IPS-18a (cell line): ENCODE measurements at regions not wholly inside any gene's neighbourhood (a gene's known extent, or its start where the extent isn't known, plus 50 kb on each side); places are given as distances from the start of the nearest gene placed in this dataset.

Source experiments
- H3K27ac ChIP-seq: one replicate; pipeline ENCODE4 v1.5.1; 2013; ENCODE audit warnings: low read length
- H3K27me3 ChIP-seq: one replicate; pipeline ENCODE4 v1.6.1; 2013; ENCODE audit warnings: mild to moderate bottlenecking, low read length; ENCODE audit not compliant: control insufficient read depth, insufficient read depth
- H3K36me3 ChIP-seq: one replicate; pipeline ENCODE4 v1.6.1; 2013; ENCODE audit warnings: low read depth, low read length; ENCODE audit not compliant: control insufficient read depth
- H3K4me1 ChIP-seq: one replicate; pipeline ENCODE4 v1.6.1; 2013; ENCODE audit warnings: low read depth, low read length; ENCODE audit not compliant: control insufficient read depth
- H3K4me3 ChIP-seq: one replicate; pipeline ENCODE4 v1.5.1; 2013; ENCODE audit warnings: low read length
- H3K9ac ChIP-seq: one replicate; pipeline ENCODE4 v1.6.1; 2013; ENCODE audit warnings: mild to moderate bottlenecking, low read length, moderate library complexity
- H3K9me3 ChIP-seq: one replicate; pipeline ENCODE4 v1.6.1; 2013; ENCODE audit warnings: low read depth, low read length; ENCODE audit not compliant: control insufficient read depth

DNA sequence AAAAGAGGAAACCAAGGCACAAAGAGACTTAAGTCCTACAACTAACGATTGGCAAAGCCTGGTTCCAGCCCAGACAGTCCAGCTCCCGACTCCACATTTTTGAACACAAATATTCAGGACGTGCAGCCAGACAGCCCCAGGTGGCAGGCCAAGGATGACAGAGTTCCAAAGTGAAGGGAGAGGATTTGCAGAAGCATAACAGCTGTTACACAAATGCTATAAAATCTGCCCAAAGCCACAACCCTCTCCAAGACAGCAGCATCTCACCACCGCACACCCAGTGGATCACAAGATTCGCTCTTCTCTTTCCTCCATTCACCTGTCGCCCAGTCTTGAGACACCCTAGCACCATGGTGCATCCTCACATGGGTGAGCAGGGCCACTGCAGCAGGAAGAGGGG lies 227.1 kb upstream of the ID2 start:
- Histone ChIP-seq H3K9me3 (no peaks in the 10 kb centered on the region), H3K27ac (no peak overlapping the region), H3K36me3 (no peaks in the 10 kb centered on the region), H3K4me1 (peaks cover 3% of the 10 kb centered on the region), H3K9ac (no peak overlapping the region), H3K27me3 (no peaks in the 10 kb centered on the region), H3K4me3 (no peak overlapping the region)

- Histone ChIP-seq H3K4me3 (no peak overlapping the region), H3K27ac (no peak overlapping the region), H3K36me3 (no peaks in the 10 kb centered on the region), H3K9me3 (no peaks in the 10 kb centered on the region), H3K4me1 (peaks cover 3% of the 10 kb centered on the region), H3K9ac (no peak overlapping the region), H3K27me3 (no peaks in the 10 kb centered on the region)
Measured at GRCh38 chr2:8455236-8456150, 226.4 kb upstream of the ID2 start.

DNA sequence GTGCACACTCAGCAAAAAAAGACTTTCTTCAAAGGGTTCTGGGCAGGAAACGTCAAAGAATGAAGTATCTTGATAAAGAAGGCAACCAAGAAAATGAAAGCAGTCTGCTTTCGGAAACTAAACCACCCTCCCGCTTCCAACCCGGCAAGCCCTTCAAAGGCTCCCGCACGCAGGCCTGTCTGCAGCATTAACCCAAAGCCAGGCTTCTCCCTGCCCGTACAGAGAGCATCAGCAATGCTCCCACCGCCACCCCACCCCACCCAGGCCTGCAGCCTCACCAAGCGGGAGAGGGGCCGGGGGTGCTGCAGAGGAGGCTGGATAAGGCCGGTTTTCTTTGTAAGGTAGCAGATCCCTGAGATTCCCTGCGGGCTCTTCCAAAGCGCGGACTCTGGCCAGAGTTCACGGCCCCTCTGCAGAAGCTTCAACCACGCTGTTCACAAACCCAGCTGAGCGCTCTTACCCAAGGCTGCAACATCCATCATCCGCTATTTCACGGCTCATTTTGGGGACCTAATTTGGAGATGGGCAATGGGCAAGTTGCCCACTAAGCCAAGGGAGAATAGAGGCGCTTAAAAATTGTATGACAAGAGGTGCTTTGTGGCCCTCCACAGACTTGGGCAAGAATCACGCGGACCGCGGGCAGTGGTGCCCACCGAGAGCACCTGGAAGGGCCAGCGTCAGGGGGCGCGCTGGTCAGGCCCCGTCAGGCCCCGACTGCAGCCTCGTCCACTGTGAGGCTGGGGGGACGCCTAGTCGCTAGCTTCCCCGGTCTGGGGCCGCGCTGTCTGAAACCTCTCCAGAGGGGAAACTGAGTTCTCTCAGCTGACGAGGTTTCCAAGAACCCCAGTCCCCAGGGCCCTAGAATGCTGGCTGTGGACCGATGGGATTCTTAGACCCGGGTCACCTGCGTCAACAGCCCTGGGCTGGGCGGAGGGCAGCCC lies 225.4 kb upstream of the ID2 start:
- no peaks in the 10 kb centered on the region for H3K9me3 ChIP-seq
- H3K27ac ChIP-seq = no peak overlapping the region
- H3K9ac ChIP-seq = no peak overlapping the region
- no peaks in the 10 kb centered on the region for H3K36me3 ChIP-seq
- no peak overlapping the region for H3K4me3 ChIP-seq
- H3K4me1 ChIP-seq = peaks cover 3% of the 10 kb centered on the region
- H3K27me3 ChIP-seq = no peaks in the 10 kb centered on the region

- H3K36me3 ChIP-seq = no peaks in the 10 kb centered on the region
- H3K4me3 ChIP-seq = no peak overlapping the region
- H3K27me3 ChIP-seq = no peaks in the 10 kb centered on the region
- peaks cover 3% of the 10 kb centered on the region for H3K4me1 ChIP-seq
- no peak overlapping the region for H3K9ac ChIP-seq
- H3K9me3 ChIP-seq = no peaks in the 10 kb centered on the region
- no peak overlapping the region for H3K27ac ChIP-seq
Measured at GRCh38 chr2:8457092-8457481, 224.8 kb upstream of the ID2 start.

DNA sequence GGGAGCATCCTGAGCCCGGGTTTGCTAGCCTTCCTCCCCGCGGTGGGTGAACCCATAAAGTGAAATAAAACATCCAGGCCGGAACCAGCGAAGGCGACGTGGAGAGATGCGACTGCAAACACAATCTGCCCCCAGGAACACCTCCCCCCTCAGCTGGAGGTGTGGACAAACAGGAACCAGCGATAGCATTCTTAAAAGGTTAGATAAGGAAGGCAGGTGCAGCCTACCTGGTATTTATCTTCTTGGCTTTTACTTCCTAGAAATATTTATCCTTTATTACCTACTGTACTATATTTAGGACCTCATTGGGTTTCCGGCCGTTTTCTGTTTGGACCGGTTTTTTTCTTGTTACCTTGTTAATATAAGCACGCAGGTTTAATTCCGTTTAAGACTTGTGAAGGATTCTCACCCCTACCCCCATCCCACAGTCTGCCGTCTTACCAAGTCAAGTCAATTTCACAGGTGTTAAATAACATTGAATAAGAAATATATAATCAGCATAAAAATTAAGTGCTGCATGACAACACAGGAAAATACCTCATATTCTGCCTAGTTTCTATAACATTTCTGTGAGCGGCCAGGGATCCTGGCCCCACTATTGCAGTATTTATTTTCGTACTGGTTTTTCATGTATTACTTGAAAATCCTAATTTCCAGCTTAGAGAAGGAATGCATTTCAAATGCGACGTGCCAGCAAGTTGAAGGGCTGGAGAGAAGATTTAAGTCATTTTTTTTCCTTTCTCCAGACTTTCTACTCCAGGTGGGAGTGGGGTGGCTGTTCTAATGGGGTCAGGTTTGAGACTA lies 224.0 kb upstream of the ID2 start:
- Histone ChIP-seq H3K9me3 (no peaks in the 10 kb centered on the region), H3K27ac (no peak overlapping the region), H3K4me1 (peaks cover 3% of the 10 kb centered on the region), H3K9ac (no peak overlapping the region), H3K27me3 (no peaks in the 10 kb centered on the region), H3K4me3 (no peak overlapping the region), H3K36me3 (no peaks in the 10 kb centered on the region)

DNA sequence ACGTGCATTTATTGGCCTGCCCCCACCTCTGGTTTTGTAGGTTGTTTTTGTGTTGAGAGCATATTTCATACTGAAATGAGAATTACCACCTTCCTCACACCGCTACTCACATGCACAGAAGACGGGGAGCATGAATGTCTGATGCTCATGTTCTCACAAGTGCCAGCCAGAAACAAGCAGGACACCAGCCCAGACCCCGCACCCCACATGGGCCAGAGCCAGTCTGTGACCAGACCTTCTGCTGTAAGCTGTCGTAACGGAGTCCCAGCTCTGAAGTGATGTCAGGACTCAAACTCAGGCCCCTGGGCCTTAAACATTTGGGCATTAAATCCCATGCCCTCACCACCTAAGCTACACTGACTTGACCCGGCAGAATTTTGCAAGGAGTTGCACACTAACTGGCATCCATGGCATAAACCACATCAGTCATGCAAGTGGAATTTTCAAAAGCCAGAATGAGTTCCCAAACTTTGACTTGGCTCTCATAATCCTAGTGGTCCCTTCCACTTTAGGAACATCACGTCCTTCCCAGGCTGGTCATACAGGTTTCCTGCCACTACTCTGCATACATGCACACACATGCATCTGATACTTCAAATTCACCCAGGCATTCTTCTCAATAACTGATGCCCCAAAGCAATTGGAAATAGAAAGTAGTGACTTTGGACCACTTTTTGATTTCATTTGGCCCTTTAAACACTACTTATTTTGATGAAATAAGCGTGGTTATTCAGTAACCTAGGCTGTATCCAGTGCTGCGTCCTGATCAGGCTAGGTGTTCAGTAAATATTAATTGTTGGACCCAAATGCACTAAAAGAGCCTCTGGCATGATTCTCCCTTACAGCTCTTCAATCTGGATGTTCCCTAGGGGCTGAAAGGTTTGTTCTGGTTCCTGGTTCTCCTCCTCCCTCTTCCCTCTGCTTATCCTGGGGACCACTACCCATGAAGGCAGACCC lies 223.1 kb upstream of the ID2 start:
- H3K36me3 ChIP-seq = no peaks in the 10 kb centered on the region
- H3K27ac ChIP-seq = no peak overlapping the region
- no peaks in the 10 kb centered on the region for H3K9me3 ChIP-seq
- H3K4me1 ChIP-seq = peaks cover 3% of the 10 kb centered on the region
- H3K27me3 ChIP-seq = no peaks in the 10 kb centered on the region
- no peak overlapping the region for H3K9ac ChIP-seq
- no peak overlapping the region for H3K4me3 ChIP-seq

DNA sequence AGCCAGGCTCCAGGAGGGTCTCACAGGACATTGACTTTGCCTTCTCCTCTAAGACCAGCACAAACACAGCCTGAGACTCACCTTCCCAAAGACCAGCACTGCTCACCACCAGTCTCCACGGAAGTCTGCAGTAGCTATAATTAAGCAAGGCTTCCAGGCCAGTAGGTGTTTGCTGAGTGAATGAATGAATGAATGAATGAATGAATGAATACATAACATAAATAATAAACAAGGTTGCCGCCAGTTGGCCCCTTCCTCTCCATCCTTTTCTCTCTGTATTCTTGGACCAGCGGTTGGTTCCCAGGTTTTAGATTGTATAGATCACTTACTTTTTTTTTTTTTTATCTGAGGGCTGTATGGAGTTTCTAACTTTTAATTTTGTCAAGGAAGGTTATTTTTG lies 222.4 kb upstream of the ID2 start:
- no peaks in the 10 kb centered on the region for H3K9me3 ChIP-seq
- H3K9ac ChIP-seq = no peak overlapping the region
- H3K4me1 ChIP-seq = peaks cover 3% of the 10 kb centered on the region
- H3K27me3 ChIP-seq = no peaks in the 10 kb centered on the region
- H3K4me3 ChIP-seq = no peak overlapping the region
- no peaks in the 10 kb centered on the region for H3K36me3 ChIP-seq
- no peak overlapping the region for H3K27ac ChIP-seq

- peaks cover 3% of the 10 kb centered on the region for H3K4me1 ChIP-seq
- H3K27ac ChIP-seq = no peak overlapping the region
- no peak overlapping the region for H3K9ac ChIP-seq
- no peak overlapping the region for H3K4me3 ChIP-seq
- no peaks in the 10 kb centered on the region for H3K27me3 ChIP-seq
- H3K36me3 ChIP-seq = no peaks in the 10 kb centered on the region
- no peaks in the 10 kb centered on the region for H3K9me3 ChIP-seq
Measured at GRCh38 chr2:8461341-8461740, 220.5 kb upstream of the ID2 start.

DNA sequence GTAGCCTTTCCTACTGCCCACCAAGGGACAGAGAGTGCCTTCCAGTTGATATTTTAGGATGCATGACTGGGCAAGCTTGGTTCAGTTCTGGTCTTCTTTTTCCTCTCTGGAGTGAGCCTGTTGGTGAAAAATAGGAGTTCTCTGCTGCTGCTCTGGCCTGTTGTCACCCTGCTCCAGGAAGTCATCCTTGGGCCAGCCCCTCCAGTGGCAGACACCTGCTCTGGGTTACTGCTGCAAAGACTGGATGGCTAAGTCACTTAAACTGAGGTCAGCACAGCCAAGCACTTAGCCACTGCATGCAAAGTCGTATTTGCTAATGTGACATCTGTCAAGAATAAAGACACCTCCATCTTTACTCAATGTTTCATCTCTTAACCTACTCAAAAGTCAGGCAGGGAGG lies 219.6 kb upstream of the ID2 start:
- Histone ChIP-seq H3K36me3 (no peaks in the 10 kb centered on the region), H3K27me3 (no peaks in the 10 kb centered on the region), H3K4me3 (no peak overlapping the region), H3K4me1 (peaks cover 3% of the 10 kb centered on the region), H3K9ac (no peak overlapping the region), H3K27ac (no peak overlapping the region), H3K9me3 (no peaks in the 10 kb centered on the region)

DNA sequence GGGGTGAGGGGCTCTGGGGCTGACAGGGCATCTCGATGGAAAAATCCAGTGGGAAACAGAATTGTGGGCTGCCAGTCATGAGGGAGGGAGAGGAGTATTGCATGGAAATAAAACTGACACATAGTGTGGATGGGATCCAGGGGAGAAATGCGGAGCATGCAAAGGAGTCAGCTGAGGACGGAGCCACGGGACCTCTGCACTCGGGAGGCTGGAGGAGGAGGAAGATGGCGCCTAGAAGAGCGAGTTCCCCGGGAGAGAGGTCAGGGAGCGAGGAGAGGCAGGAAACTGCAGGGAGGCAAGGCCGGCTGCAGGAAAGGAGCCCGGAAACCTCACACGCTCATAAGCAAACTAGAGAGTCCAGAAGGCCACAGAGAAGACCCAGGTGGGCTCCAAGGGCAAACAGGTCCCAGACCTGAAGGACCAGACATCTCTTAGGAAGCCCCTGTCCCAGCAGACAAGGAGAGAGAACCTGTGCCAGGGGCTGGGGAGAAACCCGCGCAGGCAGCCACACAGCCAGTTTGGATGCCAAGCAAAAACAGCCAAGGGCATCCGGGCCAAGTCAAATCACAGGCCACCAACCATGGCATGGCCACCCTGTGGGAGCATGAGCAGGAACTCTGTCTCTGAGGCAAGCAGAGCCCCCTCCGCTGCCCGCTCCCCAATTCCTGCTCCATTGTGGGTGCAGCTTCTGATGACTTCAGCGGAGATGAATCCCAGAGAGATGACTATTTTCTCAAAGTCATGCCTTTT lies 218.8 kb upstream of the ID2 start:
- H3K9ac ChIP-seq = no peak overlapping the region
- no peaks in the 10 kb centered on the region for H3K36me3 ChIP-seq
- no peaks in the 10 kb centered on the region for H3K4me1 ChIP-seq
- H3K9me3 ChIP-seq = no peaks in the 10 kb centered on the region
- no peak overlapping the region for H3K27ac ChIP-seq
- no peak overlapping the region for H3K4me3 ChIP-seq
- no peaks in the 10 kb centered on the region for H3K27me3 ChIP-seq
